Astrocyte (in vitro differentiated cells and primary cell): ENCODE measurements at regions not wholly inside any gene's neighbourhood (a gene's known extent, or its start where the extent isn't known, plus 50 kb on each side); places are given as distances from the start of the nearest gene placed in this dataset.

Experiments used
- DNase-seq: peaks from one replicate; pipeline ENCODE4 v3.0.0-alpha.2; 2010; ENCODE audit warnings: low read depth
- FAIRE-seq: peaks from 2 replicates; lab custom pipeline; 2011; peaks lifted over from hg19 to GRCh38; lab: Jason Lieb, UNC
- H2AFZ ChIP-seq: 2 replicates; pipeline ENCODE4 v1.6.0; 2012; ENCODE audit warnings: low read depth, low read length, inconsistent platforms
- H3K27ac ChIP-seq: 2 replicates; pipeline ENCODE4 v1.5.1; 2011; ENCODE audit warnings: low read depth, low read length, inconsistent platforms
- H3K27me3 ChIP-seq: 2 replicates; pipeline ENCODE4 v1.6.0; 2011; ENCODE audit warnings: low read length, inconsistent platforms; ENCODE audit not compliant: insufficient read depth
- H3K36me3 ChIP-seq: 2 replicates; pipeline ENCODE4 v1.5.1; 2011; ENCODE audit warnings: low read length, inconsistent platforms; ENCODE audit not compliant: insufficient read depth
- H3K4me1 ChIP-seq: 2 replicates; pipeline ENCODE4 v1.5.1; 2011; ENCODE audit warnings: low read length, inconsistent platforms; ENCODE audit not compliant: insufficient read depth
- H3K4me2 ChIP-seq: 2 replicates; pipeline ENCODE4 v1.6.0; 2012; ENCODE audit warnings: low read length, inconsistent platforms
- H3K4me3 ChIP-seq: 2 replicates; pipeline ENCODE4 v1.5.1; 2011; ENCODE audit warnings: low read depth, mild to moderate bottlenecking, low read length, inconsistent platforms; ENCODE audit not compliant: insufficient read depth
- H3K79me2 ChIP-seq: 2 replicates; pipeline ENCODE4 v1.6.0; 2012; ENCODE audit warnings: mild to moderate bottlenecking, low read length, inconsistent platforms; ENCODE audit not compliant: insufficient read depth
- H3K9ac ChIP-seq: 2 replicates; pipeline ENCODE4 v1.6.0; 2012; ENCODE audit warnings: mild to moderate bottlenecking, low read length, inconsistent platforms
- H3K9me3 ChIP-seq: 2 replicates; pipeline ENCODE4 v1.5.1; 2012; ENCODE audit warnings: low read depth, mild to moderate bottlenecking, low read length, inconsistent platforms; ENCODE audit not compliant: insufficient read depth
- H4K20me1 ChIP-seq: 2 replicates; pipeline ENCODE4 v1.6.0; 2012; ENCODE audit warnings: low read length, inconsistent platforms; ENCODE audit not compliant: insufficient read depth
- H3K27ac Mint-ChIP-seq: one replicate; pipeline ENCODE4 v1.8.0; 2021; ENCODE audit warnings: mild to moderate bottlenecking, mixed read lengths; ENCODE audit not compliant: unreplicated experiment
- H3K27me3 Mint-ChIP-seq: one replicate; pipeline ENCODE4 v1.8.0; 2021; ENCODE audit warnings: low read depth, mixed read lengths; ENCODE audit not compliant: unreplicated experiment
- H3K36me3 Mint-ChIP-seq: one replicate; pipeline ENCODE4 v1.8.0; 2021; ENCODE audit warnings: low read depth, mixed read lengths; ENCODE audit not compliant: unreplicated experiment
- H3K4me1 Mint-ChIP-seq: one replicate; pipeline ENCODE4 v1.8.0; 2021; ENCODE audit warnings: low read depth, mixed read lengths; ENCODE audit not compliant: unreplicated experiment
- H3K4me3 Mint-ChIP-seq: one replicate; pipeline ENCODE4 v1.8.0; 2021; ENCODE audit warnings: mild to moderate bottlenecking, moderate library complexity, mixed read lengths; ENCODE audit not compliant: unreplicated experiment
- H3K9me3 Mint-ChIP-seq: one replicate; pipeline ENCODE4 v1.8.0; 2021; ENCODE audit warnings: mild to moderate bottlenecking, mixed read lengths; ENCODE audit not compliant: unreplicated experiment
- CTCF ChIP-seq: IDR thresholded peaks from 2 replicates; pipeline ENCODE4 v1.5.1; 2011; ENCODE audit warnings: low read depth, mild to moderate bottlenecking, inconsistent platforms, low read length, moderate library complexity; ENCODE audit not compliant: insufficient read depth
- EZH2 ChIP-seq: IDR thresholded peaks from 2 replicates; pipeline ENCODE4 v1.6.1; 2012; ENCODE audit warnings: mild to moderate bottlenecking, low read length, inconsistent platforms; ENCODE audit not compliant: insufficient read depth

- FAIRE-seq (peak; percentile 80), DNase-seq (peak; percentile 60)
- Histone ChIP-seq H3K79me2 (no peaks in the 10 kb centered on the region), H3K4me3 (no peak overlapping the region), H3K27ac (peak overlapping the region; percentile 43), H3K36me3 (no peaks in the 10 kb centered on the region), H3K9ac (peak overlapping the region; percentile 34), H3K4me1 (peaks cover 15% of the 10 kb centered on the region), H3K9me3 (no peaks in the 10 kb centered on the region), H3K4me2 (peak overlapping the region; percentile 70), H4K20me1 (no peaks in the 10 kb centered on the region), H2AFZ (peak overlapping the region; percentile 50), H3K27me3 (no peaks in the 10 kb centered on the region)
- H3K27ac Mint-ChIP-seq, result peak overlapping the region; percentile 78
- TF ChIP-seq CTCF (no peak), EZH2 (no peak)
- no peak overlapping the region for H3K4me3 Mint-ChIP-seq
- no peaks in the 10 kb centered on the region for H3K27me3 Mint-ChIP-seq
- H3K9me3 Mint-ChIP-seq, result peaks cover 4% of the 10 kb centered on the region
- H3K4me1 Mint-ChIP-seq, result peaks cover 19% of the 10 kb centered on the region
- no peaks in the 10 kb centered on the region for H3K36me3 Mint-ChIP-seq
Observed at GRCh38 chr4:137664046-137664387, 131.7 kb upstream of the PCDH18 start.

- H3K36me3 ChIP-seq, result no peaks in the 10 kb centered on the region
- peak overlapping the region; percentile 50 for H2AFZ ChIP-seq
- no peaks in the 10 kb centered on the region for H4K20me1 ChIP-seq
- no peak overlapping the region for H3K4me3 Mint-ChIP-seq
- peak overlapping the region; percentile 70 for H3K4me2 ChIP-seq
- H3K27ac Mint-ChIP-seq, result peak overlapping the region; percentile 20
- H3K27me3 ChIP-seq, result no peaks in the 10 kb centered on the region
- no peaks in the 10 kb centered on the region for H3K27me3 Mint-ChIP-seq
- no peaks in the 10 kb centered on the region for H3K79me2 ChIP-seq
- peaks cover 4% of the 10 kb centered on the region for H3K9me3 Mint-ChIP-seq
- no peaks in the 10 kb centered on the region for H3K9me3 ChIP-seq
- H3K27ac ChIP-seq, result peak overlapping the region; percentile 43
- no peak overlapping the region for H3K4me3 ChIP-seq
- DNase-seq (no peak), FAIRE-seq (no peak)
- TF ChIP-seq EZH2 (no peak), CTCF (no peak)
- peaks cover 15% of the 10 kb centered on the region for H3K4me1 ChIP-seq
- no peaks in the 10 kb centered on the region for H3K36me3 Mint-ChIP-seq
- H3K4me1 Mint-ChIP-seq, result peaks cover 19% of the 10 kb centered on the region
- peak overlapping the region; percentile 34 for H3K9ac ChIP-seq
Observed at GRCh38 chr4:137663251-137664045, 131.2 kb upstream of the PCDH18 start.

- DNase-seq, result no peak
- no peak for TF ChIP-seq CTCF
- no peak for TF ChIP-seq EZH2
- Mint-ChIP-seq H3K9me3 (peaks cover 4% of the 10 kb centered on the region), H3K27me3 (no peaks in the 10 kb centered on the region), H3K4me3 (no peak overlapping the region), H3K4me1 (peaks cover 19% of the 10 kb centered on the region), H3K27ac (no peak overlapping the region), H3K36me3 (no peaks in the 10 kb centered on the region)
- Histone ChIP-seq H3K9me3 (no peaks in the 10 kb centered on the region), H3K27me3 (no peaks in the 10 kb centered on the region), H3K4me3 (no peak overlapping the region), H3K36me3 (no peaks in the 10 kb centered on the region), H3K4me2 (no peak overlapping the region), H3K9ac (no peak overlapping the region), H2AFZ (no peak overlapping the region), H4K20me1 (no peaks in the 10 kb centered on the region), H3K79me2 (no peaks in the 10 kb centered on the region), H3K27ac (no peak overlapping the region), H3K4me1 (peaks cover 15% of the 10 kb centered on the region)
- FAIRE-seq, result peak; percentile 37
Observed at GRCh38 chr4:137661693-137662092, 129.4 kb upstream of the PCDH18 start.
